Activated naive CD8-positive, alpha-beta T cell treated with anti-CD3 and anti-CD28 coated beads, Interleukin-2, amount 10 ng/mL, durations not matched to agents 7 days and 5 days (primary cell): ENCODE measurements at regions not wholly inside any gene's neighbourhood (a gene's known extent, or its start where the extent isn't known, plus 50 kb on each side); places are given as distances from the start of the nearest gene placed in this dataset.

ENCODE experiments used
- ATAC-seq: fragments of 150-1000 bp; cut with Tn5 transposase; one replicate; pipeline ENCODE4 v1.10.0; 2021; ENCODE audit warnings: low read depth, moderate library complexity
- POLR2A ChIA-PET: fragments of 350-600 bp; sonication (Branson Sonifier 250); formaldehyde crosslinking; loops from one replicate; lab custom pipeline; 2021; ENCODE audit warnings: antibody characterized with exemption; lab: Charles Lee
- DNase-seq: peaks from one replicate; pipeline ENCODE4 v3.0.0; 2021
- H3K27ac Mint-ChIP-seq: one replicate; pipeline ENCODE4 v1.8.0; 2022; ENCODE audit warnings: mild to moderate bottlenecking, mixed read lengths
- H3K27me3 Mint-ChIP-seq: one replicate; pipeline ENCODE4 v1.8.0; 2022; ENCODE audit warnings: mild to moderate bottlenecking, moderate library complexity, mixed read lengths
- H3K36me3 Mint-ChIP-seq: one replicate; pipeline ENCODE4 v1.8.0; 2021; ENCODE audit warnings: mild to moderate bottlenecking, mixed read lengths
- H3K4me1 Mint-ChIP-seq: one replicate; pipeline ENCODE4 v1.8.0; 2021; ENCODE audit warnings: mixed read lengths
- H3K4me3 Mint-ChIP-seq: one replicate; pipeline ENCODE4 v1.8.0; 2022; ENCODE audit warnings: mild to moderate bottlenecking, moderate library complexity, mixed read lengths
- H3K9me3 Mint-ChIP-seq: one replicate; pipeline ENCODE4 v1.8.0; 2021; ENCODE audit warnings: mixed read lengths

DNA sequence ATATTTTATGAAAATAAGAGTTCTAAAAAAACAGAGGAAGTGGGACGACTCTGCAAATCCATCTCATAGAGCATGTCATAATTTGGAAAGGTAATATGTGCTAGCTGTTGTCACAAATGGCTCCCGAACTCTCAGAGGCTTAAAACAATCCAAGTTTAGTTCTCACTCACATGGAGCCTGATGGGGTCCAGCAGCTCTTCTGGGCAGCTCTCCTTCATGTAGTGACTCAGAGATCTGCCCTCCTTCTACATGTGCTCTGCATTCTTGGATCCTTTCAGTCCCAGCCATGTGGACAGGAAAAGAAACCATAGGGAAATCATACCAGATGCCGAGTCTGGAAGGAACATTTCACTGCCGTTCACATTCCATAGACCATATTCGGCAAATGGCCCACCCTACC lies 180.1 kb upstream of the APCDD1 start:
- DNase-seq (no peak), ATAC-seq (no peak)
- Mint-ChIP-seq H3K36me3 (no peaks in the 10 kb centered on the region), H3K27ac (no peak overlapping the region), H3K4me3 (no peak overlapping the region), H3K27me3 (no peaks in the 10 kb centered on the region), H3K9me3 (no peaks in the 10 kb centered on the region), H3K4me1 (peaks cover under 1% of the 10 kb centered on the region)
- POLR2A ChIA-PET: no interaction called here

DNA sequence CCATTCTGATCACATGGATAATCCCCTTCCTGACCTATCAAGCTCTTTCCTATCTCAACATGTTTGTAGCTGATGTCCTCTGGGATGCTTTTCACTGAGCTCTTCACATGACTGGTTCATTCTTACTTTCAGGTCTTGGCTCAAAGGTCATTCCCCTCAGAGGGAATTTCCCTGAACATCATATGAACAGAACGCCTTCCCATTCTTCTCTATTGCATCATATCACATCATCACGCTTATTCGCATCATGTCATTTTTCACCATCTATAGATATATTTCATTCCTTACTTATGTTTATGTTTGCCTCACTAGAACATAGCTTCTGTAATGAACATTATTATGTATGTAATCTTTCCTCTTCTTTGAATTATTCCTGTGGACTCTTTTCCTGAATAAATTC lies 178.9 kb upstream of the APCDD1 start:
- H3K4me3 Mint-ChIP-seq: no peak overlapping the region
- ATAC-seq (no peak), DNase-seq (no peak)
- H3K4me1 Mint-ChIP-seq: peaks cover 4% of the 10 kb centered on the region
- no peaks in the 10 kb centered on the region for H3K36me3 Mint-ChIP-seq
- POLR2A ChIA-PET: no interaction called here
- no peaks in the 10 kb centered on the region for H3K27me3 Mint-ChIP-seq
- no peak overlapping the region for H3K27ac Mint-ChIP-seq
- no peaks in the 10 kb centered on the region for H3K9me3 Mint-ChIP-seq

DNA sequence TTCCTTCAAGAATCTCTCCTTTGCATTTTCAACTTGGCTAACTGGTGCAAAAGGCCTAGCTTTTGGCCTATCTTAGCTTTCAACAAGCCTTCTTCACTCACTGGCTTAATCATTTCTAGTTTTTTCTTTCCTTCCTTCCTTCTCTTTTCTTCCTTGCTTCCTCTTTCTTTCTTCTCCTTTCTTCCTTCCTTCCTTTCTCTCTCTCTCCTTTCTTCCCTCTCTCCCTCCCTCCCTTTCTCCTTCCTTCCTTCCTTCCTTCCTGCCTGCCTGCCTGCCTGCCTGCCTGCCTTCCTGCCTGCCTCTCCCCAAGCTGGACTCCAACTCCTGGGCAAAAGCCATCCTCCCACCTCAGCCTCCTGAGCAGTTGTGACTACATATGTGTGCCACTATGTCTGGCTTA lies 176.2 kb upstream of the APCDD1 start:
- ATAC-seq: no peak
- no peak for DNase-seq
- Mint-ChIP-seq H3K27me3 (no peaks in the 10 kb centered on the region), H3K4me1 (peaks cover 4% of the 10 kb centered on the region), H3K9me3 (no peaks in the 10 kb centered on the region), H3K27ac (no peak overlapping the region), H3K4me3 (no peak overlapping the region), H3K36me3 (no peaks in the 10 kb centered on the region)
- POLR2A ChIA-PET: no interaction called here

DNA sequence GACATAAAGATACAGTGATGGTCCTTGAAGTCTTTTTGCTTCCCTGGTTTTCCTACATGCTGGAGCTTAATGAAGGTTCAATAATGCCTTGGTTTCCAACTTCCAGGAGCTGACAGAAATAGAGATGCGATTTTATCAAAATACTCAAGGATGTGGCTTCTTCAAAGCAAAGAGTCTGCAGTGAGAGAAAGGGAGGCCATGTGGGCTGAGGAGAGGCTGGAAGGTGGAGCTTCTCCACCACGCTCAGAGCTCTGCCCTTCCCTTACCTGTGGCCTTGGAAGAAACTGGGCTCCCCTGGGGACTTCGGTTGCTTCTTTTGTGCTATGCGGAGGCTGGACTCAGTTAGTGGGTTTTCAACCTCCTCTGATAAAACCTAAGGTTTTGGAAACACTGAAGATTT lies 175.0 kb upstream of the APCDD1 start:
- H3K4me1 Mint-ChIP-seq: peaks cover 4% of the 10 kb centered on the region
- no peaks in the 10 kb centered on the region for H3K9me3 Mint-ChIP-seq
- no peak for DNase-seq
- H3K4me3 Mint-ChIP-seq: no peak overlapping the region
- H3K27me3 Mint-ChIP-seq: no peaks in the 10 kb centered on the region
- POLR2A ChIA-PET: no interaction called here
- no peaks in the 10 kb centered on the region for H3K36me3 Mint-ChIP-seq
- no peak overlapping the region for H3K27ac Mint-ChIP-seq
- ATAC-seq: peak; percentile 39

DNA sequence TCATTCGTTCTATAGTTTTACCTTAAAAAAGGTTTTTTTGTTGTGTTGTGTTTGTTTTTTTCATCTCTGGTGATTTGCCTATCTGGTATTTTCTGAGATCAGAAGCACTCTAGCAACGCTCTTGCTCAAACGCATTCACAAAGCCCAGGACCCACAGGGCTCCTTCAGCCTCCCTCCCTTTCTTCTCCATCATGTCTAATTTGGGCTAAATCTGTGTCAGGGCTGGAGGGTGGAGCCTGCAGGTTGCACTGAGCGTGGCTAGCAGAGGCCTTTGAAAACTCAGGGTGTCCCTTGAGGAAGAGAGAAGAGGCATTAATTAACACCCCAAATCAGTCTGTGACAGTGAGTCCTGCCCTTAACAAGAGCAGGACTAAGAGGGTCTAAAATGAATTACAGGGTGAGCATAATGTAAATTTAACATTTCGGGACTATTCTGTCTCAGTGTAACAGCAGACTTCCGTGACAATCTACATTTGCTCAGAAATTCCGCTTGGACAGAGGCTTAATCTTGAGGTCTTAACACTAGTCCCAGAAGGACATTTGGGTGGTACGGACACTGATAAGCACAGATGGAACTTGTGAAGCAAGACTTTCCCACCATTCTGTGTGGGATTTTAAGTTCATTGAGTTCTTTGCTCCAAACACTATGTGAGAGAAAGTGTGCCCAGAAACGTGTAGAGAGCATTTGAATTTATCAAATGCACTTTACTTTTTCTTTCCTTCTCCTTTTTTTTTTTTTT lies 174.4 kb upstream of the APCDD1 start:
- DNase-seq (no peak), ATAC-seq (no peak)
- no peak overlapping the region for H3K4me3 Mint-ChIP-seq
- H3K4me1 Mint-ChIP-seq: peaks cover 4% of the 10 kb centered on the region
- no peaks in the 10 kb centered on the region for H3K27me3 Mint-ChIP-seq
- H3K36me3 Mint-ChIP-seq: no peaks in the 10 kb centered on the region
- H3K27ac Mint-ChIP-seq: no peak overlapping the region
- no peaks in the 10 kb centered on the region for H3K9me3 Mint-ChIP-seq
- POLR2A ChIA-PET: no interaction called here

DNA sequence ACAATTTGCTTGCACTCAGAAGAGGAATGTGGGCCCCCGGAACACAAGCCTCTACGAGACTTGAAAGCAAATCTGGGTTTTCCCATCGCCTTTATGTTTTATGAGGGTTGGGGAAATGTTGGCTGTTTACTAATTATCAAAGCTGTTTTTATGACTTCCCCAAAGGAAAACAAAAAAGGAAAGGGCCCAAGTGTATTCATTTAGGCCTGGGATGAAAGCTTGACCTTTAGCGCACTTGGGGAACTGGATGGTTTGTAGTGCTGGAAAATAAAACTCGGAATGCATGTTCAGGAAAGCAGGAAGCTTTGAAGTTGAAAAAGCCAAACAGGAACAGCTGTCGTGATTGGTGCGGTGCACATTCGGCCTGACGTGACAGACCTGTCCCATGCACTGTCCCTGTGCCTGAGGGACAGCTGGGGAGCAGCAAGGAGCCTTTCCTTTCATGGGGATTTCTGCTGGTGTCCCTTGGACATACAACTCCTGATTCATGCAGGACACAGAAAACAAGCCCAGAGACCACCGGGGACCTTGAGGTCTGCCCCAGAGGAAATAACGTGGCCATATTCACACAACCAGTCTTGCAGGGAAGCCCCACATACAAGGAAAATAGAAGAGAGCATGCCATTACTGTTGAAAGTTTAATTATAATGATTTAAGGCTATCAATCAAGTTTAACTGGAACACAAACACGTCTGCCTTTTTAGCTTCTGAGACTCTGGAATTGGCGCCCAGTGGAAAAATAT lies 169.7 kb upstream of the APCDD1 start:
- DNase-seq (no peak), ATAC-seq (no peak)
- peaks cover 2% of the 10 kb centered on the region for H3K9me3 Mint-ChIP-seq
- H3K36me3 Mint-ChIP-seq: no peaks in the 10 kb centered on the region
- peaks cover 1% of the 10 kb centered on the region for H3K4me1 Mint-ChIP-seq
- no peak overlapping the region for H3K27ac Mint-ChIP-seq
- POLR2A ChIA-PET: no interaction called here
- no peaks in the 10 kb centered on the region for H3K27me3 Mint-ChIP-seq
- H3K4me3 Mint-ChIP-seq: no peak overlapping the region

DNA sequence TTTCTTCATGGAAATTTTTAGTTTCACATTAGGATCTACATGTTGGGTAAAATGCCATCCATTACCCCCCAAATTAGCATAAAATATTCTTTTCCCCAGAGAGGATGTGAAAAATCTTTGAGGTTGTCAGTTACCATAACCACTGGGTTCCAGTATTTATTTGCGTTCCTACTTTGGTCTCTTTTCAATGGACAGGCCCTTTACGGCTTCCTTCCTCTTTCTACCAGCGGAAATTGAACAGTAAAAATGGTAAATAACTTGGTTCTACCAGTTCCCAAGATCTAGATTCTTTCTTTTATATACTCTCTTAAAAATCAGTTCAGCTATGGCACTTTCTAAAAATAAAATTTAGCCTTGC lies 169.2 kb upstream of the APCDD1 start:
- POLR2A ChIA-PET: no interaction called here
- Mint-ChIP-seq H3K4me3 (no peak overlapping the region), H3K9me3 (peaks cover 2% of the 10 kb centered on the region), H3K36me3 (no peaks in the 10 kb centered on the region), H3K27ac (no peak overlapping the region), H3K4me1 (no peaks in the 10 kb centered on the region), H3K27me3 (no peaks in the 10 kb centered on the region)
- DNase-seq (no peak), ATAC-seq (no peak)

DNA sequence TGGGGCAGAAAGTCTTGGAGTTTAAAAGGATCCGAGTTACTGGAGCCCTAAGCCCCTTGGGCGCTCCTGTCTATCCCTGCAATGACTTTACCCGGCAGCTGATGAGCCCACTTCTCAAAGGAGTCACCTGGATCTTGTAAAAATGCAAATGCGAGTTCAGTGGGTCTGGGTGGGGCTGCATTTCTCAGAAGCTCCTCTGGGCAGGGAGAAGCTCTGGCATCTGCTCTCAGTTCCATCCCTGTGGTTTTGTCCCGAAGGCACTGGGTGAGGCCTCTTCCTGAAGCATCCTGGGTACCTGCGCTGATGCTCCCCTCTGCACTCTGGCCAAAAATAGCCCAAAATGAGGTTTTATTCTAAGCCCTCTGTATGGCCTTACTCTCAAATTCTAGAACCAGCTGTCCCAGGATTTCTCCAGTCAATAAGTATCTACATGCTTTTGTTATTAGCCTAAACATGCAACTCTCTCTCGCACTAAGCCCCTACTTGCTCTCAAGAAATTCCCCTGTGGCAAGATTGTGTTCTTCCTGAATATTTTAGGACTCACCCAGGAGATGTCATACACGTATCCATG lies 167.8 kb upstream of the APCDD1 start:
- H3K4me3 Mint-ChIP-seq: no peak overlapping the region
- no peaks in the 10 kb centered on the region for H3K27me3 Mint-ChIP-seq
- H3K36me3 Mint-ChIP-seq: no peaks in the 10 kb centered on the region
- H3K4me1 Mint-ChIP-seq: no peaks in the 10 kb centered on the region
- no peak overlapping the region for H3K27ac Mint-ChIP-seq
- POLR2A ChIA-PET: no interaction called here
- peaks cover 2% of the 10 kb centered on the region for H3K9me3 Mint-ChIP-seq
- DNase-seq (no peak), ATAC-seq (no peak)

DNA sequence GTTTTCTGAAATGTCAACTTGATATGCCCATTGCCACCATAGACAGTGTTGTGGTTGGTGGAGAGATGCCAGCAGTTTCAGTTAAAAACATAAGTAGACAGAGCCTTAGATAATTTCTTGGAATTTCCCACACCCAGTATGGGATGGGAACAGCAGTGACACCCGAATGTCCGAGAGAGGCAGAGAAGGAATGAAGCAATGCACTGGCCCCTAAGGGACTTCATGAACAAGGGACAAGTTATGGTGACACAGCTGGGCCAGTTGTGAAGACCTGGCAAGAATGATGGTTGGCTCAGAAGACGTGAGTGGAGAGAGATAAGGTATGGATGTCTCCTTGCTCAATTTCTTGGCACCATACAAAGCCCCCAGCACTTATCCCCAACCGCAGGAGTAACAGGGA lies 165.2 kb upstream of the APCDD1 start:
- POLR2A ChIA-PET: no interaction called here
- ATAC-seq (no peak), DNase-seq (no peak)
- peaks cover 2% of the 10 kb centered on the region for H3K9me3 Mint-ChIP-seq
- no peaks in the 10 kb centered on the region for H3K4me1 Mint-ChIP-seq
- no peak overlapping the region for H3K27ac Mint-ChIP-seq
- H3K27me3 Mint-ChIP-seq: no peaks in the 10 kb centered on the region
- H3K36me3 Mint-ChIP-seq: no peaks in the 10 kb centered on the region
- no peak overlapping the region for H3K4me3 Mint-ChIP-seq

DNA sequence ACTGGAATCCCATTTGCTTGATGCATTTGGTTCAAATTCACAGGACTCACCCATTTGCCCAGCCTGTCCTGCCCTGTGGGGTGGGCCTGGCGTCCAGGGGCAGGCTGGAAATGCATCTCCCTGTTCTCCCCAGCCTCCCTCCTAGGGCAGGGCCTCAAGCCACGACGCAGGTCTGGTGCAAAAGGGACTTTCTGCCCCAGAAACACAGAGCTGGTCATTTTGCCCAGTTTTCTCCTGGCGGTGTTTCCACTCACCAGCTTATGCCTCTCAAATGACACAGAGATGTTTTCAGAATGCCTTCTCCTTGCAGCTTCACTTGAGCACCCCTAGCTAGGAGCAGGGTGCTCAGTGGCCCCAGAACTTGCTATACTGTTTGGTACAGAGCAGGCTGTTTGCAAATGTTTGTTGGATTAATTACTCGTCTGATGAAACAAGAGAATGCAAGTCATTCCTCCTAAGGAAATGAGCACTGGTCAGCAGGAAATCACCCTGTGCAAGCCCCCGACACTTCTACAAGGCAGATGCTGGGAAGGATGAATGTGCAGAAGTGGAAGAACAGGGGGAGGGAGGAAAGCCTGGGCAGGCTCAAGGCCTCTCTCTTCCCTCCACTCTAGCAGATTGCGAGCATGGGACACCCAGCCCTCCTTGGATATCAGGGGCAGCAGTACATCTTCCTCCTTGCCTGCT lies 164.3 kb upstream of the APCDD1 start:
- Mint-ChIP-seq H3K4me1 (no peaks in the 10 kb centered on the region), H3K36me3 (no peaks in the 10 kb centered on the region), H3K27me3 (no peaks in the 10 kb centered on the region), H3K4me3 (no peak overlapping the region), H3K9me3 (peaks cover 2% of the 10 kb centered on the region), H3K27ac (no peak overlapping the region)
- POLR2A ChIA-PET: no interaction called here
- ATAC-seq (no peak), DNase-seq (no peak)

DNA sequence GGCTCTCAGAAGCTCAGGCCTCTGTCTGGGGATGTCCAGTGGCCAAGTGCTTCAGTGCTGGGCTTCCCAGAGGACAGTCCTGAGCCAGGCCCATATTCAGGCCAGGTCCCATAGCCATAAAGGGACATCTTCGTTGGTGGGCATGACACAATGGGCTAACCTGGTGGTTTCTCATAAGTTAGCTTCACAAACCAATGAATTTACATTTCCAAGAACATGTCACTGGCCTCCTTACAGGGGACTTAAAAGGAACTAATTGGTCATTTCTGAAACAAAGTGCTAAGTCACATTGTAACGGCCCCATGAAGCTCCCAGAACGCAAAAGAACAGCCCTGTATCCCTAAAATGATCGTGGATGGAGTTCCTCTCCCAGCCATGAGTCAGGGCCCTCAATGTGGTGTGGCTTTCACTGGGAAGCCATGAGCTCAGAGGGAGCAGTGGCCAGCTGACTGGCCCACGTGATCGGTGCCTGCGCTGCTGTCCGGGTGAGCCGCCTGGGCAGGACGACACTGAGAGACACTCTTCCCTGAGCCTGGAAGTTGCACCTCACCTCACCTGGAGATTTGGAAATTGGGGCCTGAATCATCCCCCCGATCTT lies 163.7 kb upstream of the APCDD1 start:
- no peaks in the 10 kb centered on the region for H3K36me3 Mint-ChIP-seq

DNA sequence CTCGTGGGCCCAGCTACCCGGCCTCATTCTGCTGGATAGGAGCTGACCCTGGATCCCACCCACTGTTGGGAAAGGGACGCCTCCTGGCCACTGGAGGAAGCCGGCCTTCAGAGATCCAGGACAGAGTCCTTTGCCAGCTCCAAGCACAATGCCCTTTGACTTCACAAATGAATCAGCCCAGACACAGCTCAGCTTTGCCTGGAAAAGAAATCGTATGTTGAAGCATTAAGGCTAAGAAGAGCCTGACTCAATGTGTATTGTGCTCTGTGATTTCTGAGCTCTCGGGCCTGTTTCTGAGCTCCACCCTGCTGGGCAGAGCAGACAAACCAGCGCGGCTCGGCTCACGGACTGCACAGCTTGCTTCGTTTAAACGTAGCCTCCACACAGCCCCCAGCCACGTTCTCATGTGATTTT lies 162.9 kb upstream of the APCDD1 start:
- Mint-ChIP-seq H3K9me3 (peaks cover 2% of the 10 kb centered on the region), H3K36me3 (no peaks in the 10 kb centered on the region), H3K4me1 (no peaks in the 10 kb centered on the region), H3K27ac (no peak overlapping the region), H3K4me3 (no peak overlapping the region), H3K27me3 (no peaks in the 10 kb centered on the region)
- POLR2A ChIA-PET: no interaction called here
- DNase-seq: no peak
- no peak for ATAC-seq

More for the DNA sequence above, 163.7 kb upstream of the APCDD1 start:
- ATAC-seq: no peak
- Mint-ChIP-seq H3K4me1 (no peaks in the 10 kb centered on the region), H3K27ac (no peak overlapping the region), H3K9me3 (peaks cover 2% of the 10 kb centered on the region), H3K27me3 (no peaks in the 10 kb centered on the region), H3K4me3 (no peak overlapping the region)
- POLR2A ChIA-PET: no interaction called here
- DNase-seq: no peak

DNA sequence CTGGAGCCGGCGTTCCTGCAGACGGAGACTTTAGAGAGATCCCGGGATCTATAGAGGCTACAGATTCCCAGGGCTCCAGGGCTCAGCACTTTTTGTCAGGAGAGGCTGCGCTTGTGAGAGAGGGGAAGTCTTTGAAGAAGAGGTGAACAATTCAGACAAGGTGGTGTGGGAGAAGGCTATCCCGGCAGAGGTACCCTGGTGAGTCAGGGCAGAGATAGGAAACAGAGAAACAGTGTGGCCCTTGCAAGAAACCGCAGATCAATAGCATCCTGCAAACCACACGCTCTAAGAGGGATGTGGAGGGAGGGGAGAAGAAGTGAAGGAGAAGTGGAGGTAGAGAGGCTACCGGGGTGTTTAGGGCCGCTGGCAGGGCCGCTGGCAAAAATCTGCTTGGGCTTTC lies 160.5 kb upstream of the APCDD1 start:
- no peaks in the 10 kb centered on the region for H3K4me1 Mint-ChIP-seq
- POLR2A ChIA-PET: no interaction called here
- DNase-seq (no peak), ATAC-seq (no peak)
- no peak overlapping the region for H3K27ac Mint-ChIP-seq
- no peaks in the 10 kb centered on the region for H3K36me3 Mint-ChIP-seq
- H3K4me3 Mint-ChIP-seq: no peak overlapping the region
- no peaks in the 10 kb centered on the region for H3K27me3 Mint-ChIP-seq
- no peaks in the 10 kb centered on the region for H3K9me3 Mint-ChIP-seq
